ENCODE measurements at regions not wholly inside any gene's neighbourhood (a gene's known extent, or its start where the extent isn't known, plus 50 kb on each side); places are given as distances from the start of the nearest gene placed in this dataset.

- peaks cover 7% of the 10 kb centered on the region for H3K4me1 Mint-ChIP-seq (ENCODE audit: low read depth, unreplicated experiment)
- no peak overlapping the region for H3K27ac Mint-ChIP-seq (ENCODE audit: unreplicated experiment)
- H4K20me1 ChIP-seq (ENCODE audit: insufficient read depth, low read length), result no peaks in the 10 kb centered on the region
- peaks cover 3% of the 10 kb centered on the region for H3K36me3 Mint-ChIP-seq (ENCODE audit: low read depth, unreplicated experiment)
- H3K27me3 ChIP-seq (ENCODE audit: insufficient read depth, low read length), result no peaks in the 10 kb centered on the region
- no peak overlapping the region for H3K4me2 ChIP-seq (ENCODE audit: low read length)
- H3K79me2 ChIP-seq (ENCODE audit: insufficient read depth, low read length), result no peaks in the 10 kb centered on the region
- H3K4me3 ChIP-seq (ENCODE audit: insufficient read depth, low read depth, low read length), result no peak overlapping the region
- H3K9me3 ChIP-seq (ENCODE audit: insufficient read depth, low read depth, low read length), result no peaks in the 10 kb centered on the region
- DNase-seq (ENCODE audit: low read depth) (no peak), FAIRE-seq (no peak)
- TF ChIP-seq EZH2 (IDR thresholded peaks at IDR 0.05; ENCODE audit: insufficient read depth, low read length), result no peak
- no peak for TF ChIP-seq CTCF (IDR thresholded peaks at IDR 0.05; ENCODE audit: insufficient read depth, low read depth, low read length)
- H3K27ac ChIP-seq (ENCODE audit: low read depth, low read length), result no peak overlapping the region
- H3K4me3 Mint-ChIP-seq (ENCODE audit: unreplicated experiment), result no peak overlapping the region
- no peaks in the 10 kb centered on the region for H3K4me1 ChIP-seq (ENCODE audit: insufficient read depth, low read length)
- H3K9ac ChIP-seq (ENCODE audit: low read length), result no peak overlapping the region
- peaks cover 4% of the 10 kb centered on the region for H3K9me3 Mint-ChIP-seq (ENCODE audit: unreplicated experiment)
- H2AFZ ChIP-seq (ENCODE audit: low read depth, low read length), result no peak overlapping the region
- no peaks in the 10 kb centered on the region for H3K36me3 ChIP-seq (ENCODE audit: insufficient read depth, low read length)
- H3K27me3 Mint-ChIP-seq (ENCODE audit: low read depth, unreplicated experiment), result no peaks in the 10 kb centered on the region
Measured at GRCh38 chr7:81140775-81141174, 221.9 kb upstream of the SEMA3C start.

DNA sequence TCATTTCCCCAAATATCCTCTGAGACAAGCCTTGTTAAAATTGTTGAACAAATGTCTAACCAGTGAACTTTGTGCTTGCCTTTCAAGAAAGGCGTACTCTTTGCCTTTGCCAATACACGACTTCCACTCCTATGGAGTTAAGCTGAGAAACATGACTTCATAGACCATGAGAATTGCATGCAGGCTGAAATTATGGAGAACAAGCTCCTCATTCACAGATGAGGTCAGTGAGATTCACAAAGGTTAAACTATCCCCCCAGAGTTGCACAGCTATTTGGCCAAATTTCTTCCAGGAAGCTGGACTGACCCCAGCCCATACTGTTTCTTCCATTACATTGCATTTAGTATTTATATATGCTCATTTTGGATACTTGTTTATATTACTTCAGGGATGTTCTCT lies 221.4 kb upstream of the SEMA3C start:
- H4K20me1 ChIP-seq (ENCODE audit: insufficient read depth, low read length), result no peaks in the 10 kb centered on the region
- Mint-ChIP-seq H3K9me3 (ENCODE audit: unreplicated experiment) (peaks cover 4% of the 10 kb centered on the region), H3K4me1 (ENCODE audit: low read depth, unreplicated experiment) (peaks cover 7% of the 10 kb centered on the region), H3K27me3 (ENCODE audit: low read depth, unreplicated experiment) (no peaks in the 10 kb centered on the region), H3K36me3 (ENCODE audit: low read depth, unreplicated experiment) (peaks cover 3% of the 10 kb centered on the region), H3K27ac (ENCODE audit: unreplicated experiment) (no peak overlapping the region), H3K4me3 (ENCODE audit: unreplicated experiment) (no peak overlapping the region)
- H3K79me2 ChIP-seq (ENCODE audit: insufficient read depth, low read length), result no peaks in the 10 kb centered on the region
- H3K4me2 ChIP-seq (ENCODE audit: low read length), result no peak overlapping the region
- FAIRE-seq (no peak), DNase-seq (ENCODE audit: low read depth) (no peak)
- H3K9ac ChIP-seq (ENCODE audit: low read length), result no peak overlapping the region
- no peak overlapping the region for H3K27ac ChIP-seq (ENCODE audit: low read depth, low read length)
- H3K4me1 ChIP-seq (ENCODE audit: insufficient read depth, low read length), result no peaks in the 10 kb centered on the region
- H3K27me3 ChIP-seq (ENCODE audit: insufficient read depth, low read length), result no peaks in the 10 kb centered on the region
- no peaks in the 10 kb centered on the region for H3K36me3 ChIP-seq (ENCODE audit: insufficient read depth, low read length)
- H2AFZ ChIP-seq (ENCODE audit: low read depth, low read length), result no peak overlapping the region
- H3K9me3 ChIP-seq (ENCODE audit: insufficient read depth, low read depth, low read length), result no peaks in the 10 kb centered on the region
- H3K4me3 ChIP-seq (ENCODE audit: insufficient read depth, low read depth, low read length), result no peak overlapping the region
- TF ChIP-seq EZH2 (IDR thresholded peaks at IDR 0.05; ENCODE audit: insufficient read depth, low read length) (no peak), CTCF (IDR thresholded peaks at IDR 0.05; ENCODE audit: insufficient read depth, low read depth, low read length) (no peak)

DNA sequence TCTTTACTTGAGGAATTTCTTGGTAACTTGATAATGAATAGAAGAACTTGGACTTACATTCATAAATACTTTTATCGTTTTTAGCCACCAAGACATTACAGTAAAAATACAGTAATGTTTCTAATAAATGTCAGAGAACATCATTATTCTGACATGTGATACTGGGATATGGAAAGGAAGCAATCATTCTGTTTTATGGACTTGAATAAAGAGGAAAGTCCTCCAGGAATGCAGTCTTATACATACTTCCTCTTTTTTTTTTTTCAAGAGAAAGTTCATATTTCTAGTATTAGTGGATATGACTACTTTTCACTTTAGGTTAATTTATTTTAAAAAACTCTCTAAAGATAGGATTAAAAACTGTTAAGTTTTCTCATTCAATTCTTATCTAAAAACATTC lies 220.0 kb upstream of the SEMA3C start:
- Mint-ChIP-seq H3K4me3 (ENCODE audit: unreplicated experiment) (no peak overlapping the region), H3K27ac (ENCODE audit: unreplicated experiment) (no peak overlapping the region)
- FAIRE-seq, result no peak

More for the DNA sequence above, 220.0 kb upstream of the SEMA3C start:
- no peak overlapping the region for H3K27ac ChIP-seq (ENCODE audit: low read depth, low read length)
- Mint-ChIP-seq H3K9me3 (ENCODE audit: unreplicated experiment) (peaks cover 4% of the 10 kb centered on the region), H3K27me3 (ENCODE audit: low read depth, unreplicated experiment) (no peaks in the 10 kb centered on the region), H3K4me1 (ENCODE audit: low read depth, unreplicated experiment) (peaks cover under 1% of the 10 kb centered on the region), H3K36me3 (ENCODE audit: low read depth, unreplicated experiment) (peaks cover 3% of the 10 kb centered on the region)
- no peaks in the 10 kb centered on the region for H3K27me3 ChIP-seq (ENCODE audit: insufficient read depth, low read length)
- no peak overlapping the region for H3K4me3 ChIP-seq (ENCODE audit: insufficient read depth, low read depth, low read length)
- no peaks in the 10 kb centered on the region for H3K36me3 ChIP-seq (ENCODE audit: insufficient read depth, low read length)
- no peak overlapping the region for H2AFZ ChIP-seq (ENCODE audit: low read depth, low read length)
- no peaks in the 10 kb centered on the region for H3K9me3 ChIP-seq (ENCODE audit: insufficient read depth, low read depth, low read length)
- no peaks in the 10 kb centered on the region for H3K79me2 ChIP-seq (ENCODE audit: insufficient read depth, low read length)
- no peak overlapping the region for H3K9ac ChIP-seq (ENCODE audit: low read length)
- DNase-seq (ENCODE audit: low read depth), result no peak
- TF ChIP-seq CTCF (IDR thresholded peaks at IDR 0.05; ENCODE audit: insufficient read depth, low read depth, low read length) (no peak), EZH2 (IDR thresholded peaks at IDR 0.05; ENCODE audit: insufficient read depth, low read length) (no peak)
- H3K4me2 ChIP-seq (ENCODE audit: low read length), result no peak overlapping the region
- no peaks in the 10 kb centered on the region for H4K20me1 ChIP-seq (ENCODE audit: insufficient read depth, low read length)
- no peaks in the 10 kb centered on the region for H3K4me1 ChIP-seq (ENCODE audit: insufficient read depth, low read length)

Data from astrocyte (in vitro differentiated cells and primary cell).